CD14-positive monocyte (primary cell): ENCODE measurements at regions not wholly inside any gene's neighbourhood (a gene's known extent, or its start where the extent isn't known, plus 50 kb on each side); places are given as distances from the start of the nearest gene placed in this dataset.

ENCODE experiments used
- DNase-seq, 3 donors: peaks; one replicate each; pipeline ENCODE4 v3.0.0-alpha.2; 2011 to 2022
- H2AFZ ChIP-seq: 2 replicates; pipeline ENCODE4 v1.6.0; 2012; ENCODE audit warnings: mild to moderate bottlenecking, low read depth, low read length, inconsistent platforms; ENCODE audit not compliant: insufficient read depth, poor library complexity, severe bottlenecking
- H3K27ac ChIP-seq, 2 donors: 1 replicate in 1 of 2; 2 replicates in 1 of 2; pipeline ENCODE4 v1.5.1; 2012 to 2013; ENCODE audit warnings: low read length in 2 of 2, control low read depth in 1 of 2, inconsistent platforms in 1 of 2, low read depth in 1 of 2, mild to moderate bottlenecking in 1 of 2
- H3K27me3 ChIP-seq, 2 donors: one replicate each; pipeline versions ENCODE4 v1.6.0 to v1.6.1; 2011 to 2013; ENCODE audit warnings: low read length in 2 of 2; ENCODE audit not compliant: control insufficient read depth in 2 of 2, insufficient read depth in 2 of 2
- H3K36me3 ChIP-seq, 2 donors: replicated peaks in 1 of 2; 1 replicate in 1 of 2; 2 replicates in 1 of 2; pipeline versions ENCODE4 v1.5.1 to v1.6.1; 2012 to 2013; ENCODE audit warnings: low read length in 2 of 2, control low read depth in 1 of 2, inconsistent platforms in 1 of 2, mild to moderate bottlenecking in 1 of 2; ENCODE audit not compliant: insufficient read depth in 2 of 2, control insufficient read depth in 1 of 2
- H3K4me1 ChIP-seq, 2 donors: 1 replicate in 1 of 2; 2 replicates in 1 of 2; pipeline versions ENCODE4 v1.5.1 to v1.6.1; 2012 to 2013; ENCODE audit warnings: low read length in 2 of 2, control low read depth in 1 of 2, inconsistent platforms in 1 of 2, mild to moderate bottlenecking in 1 of 2, moderate library complexity in 1 of 2; ENCODE audit not compliant: insufficient read depth in 2 of 2, control insufficient read depth in 1 of 2
- H3K4me2 ChIP-seq: replicated peaks from 2 replicates; pipeline ENCODE3; 2012; ENCODE audit warnings: low read length, moderate library complexity, mild to moderate bottlenecking; ENCODE audit not compliant: poor library complexity, severe bottlenecking; ENCODE audit errors: extremely low read depth
- H3K4me3 ChIP-seq, 3 experiments: fragments of 200-600 bp in 1 of 3; sonication (generic) in 1 of 3; replicated peaks in 1 of 3; 1 replicate in 2 of 3; 2 replicates in 1 of 3; pipeline ENCODE4 v1.5.1; 2011 to 2013; ENCODE audit warnings: low read length in 3 of 3, mild to moderate bottlenecking in 3 of 3, control low read depth in 2 of 3, low read depth in 2 of 3, inconsistent platforms in 1 of 3, moderate library complexity in 1 of 3
- H3K79me2 ChIP-seq: 2 replicates; pipeline ENCODE4 v1.6.0; 2012; ENCODE audit warnings: mild to moderate bottlenecking, control low read depth, inconsistent platforms, low read length, moderate library complexity; ENCODE audit not compliant: insufficient read depth
- H3K9ac ChIP-seq: 2 replicates; pipeline ENCODE4 v1.6.0; 2017; ENCODE audit warnings: low read length, mild to moderate bottlenecking; ENCODE audit not compliant: insufficient read depth, poor library complexity, severe bottlenecking
- H3K9me3 ChIP-seq, 2 donors: replicated peaks in 1 of 2; 1 replicate in 1 of 2; 2 replicates in 1 of 2; pipeline versions ENCODE4 v1.5.1 to v1.6.1; 2012 to 2013; ENCODE audit warnings: low read length in 2 of 2, control low read depth in 1 of 2; ENCODE audit not compliant: control insufficient read depth in 1 of 2, insufficient read depth in 1 of 2
- H4K20me1 ChIP-seq: 2 replicates; pipeline ENCODE4 v1.6.0; 2012; ENCODE audit warnings: mild to moderate bottlenecking, low read length, control low read depth, moderate library complexity; ENCODE audit not compliant: insufficient read depth
- H3K27ac Mint-ChIP-seq, 7 donors: one replicate each; pipeline ENCODE4 v1.8.0; 2020; ENCODE audit warnings: mild to moderate bottlenecking in 7 of 7, mixed read lengths in 7 of 7, moderate library complexity in 6 of 7, inconsistent platforms in 2 of 7
- H3K27me3 Mint-ChIP-seq, 3 donors: one replicate each; pipeline ENCODE4 v1.8.0; 2021 to 2022; ENCODE audit warnings: low read depth in 3 of 3, mild to moderate bottlenecking in 3 of 3, mixed read lengths in 3 of 3, moderate library complexity in 3 of 3, inconsistent platforms in 1 of 3
- H3K36me3 Mint-ChIP-seq, 2 donors: one replicate each; pipeline ENCODE4 v1.8.0; 2020; ENCODE audit warnings: mixed read lengths in 2 of 2, inconsistent platforms in 1 of 2, mild to moderate bottlenecking in 1 of 2
- H3K4me1 Mint-ChIP-seq: one replicate; pipeline ENCODE4 v1.8.0; 2020; ENCODE audit warnings: mild to moderate bottlenecking, mixed read lengths
- H3K4me3 Mint-ChIP-seq, 2 donors: one replicate each; pipeline ENCODE4 v1.8.0; 2020; ENCODE audit warnings: mild to moderate bottlenecking in 2 of 2, mixed read lengths in 2 of 2, moderate library complexity in 1 of 2
- H3K9me3 Mint-ChIP-seq, 7 donors: one replicate each; pipeline ENCODE4 v1.8.0; 2020 to 2022; ENCODE audit warnings: mixed read lengths in 7 of 7, mild to moderate bottlenecking in 6 of 7, moderate library complexity in 6 of 7, inconsistent platforms in 2 of 7
- CTCF ChIP-seq: fragments of 200-600 bp; IDR thresholded peaks from one replicate; pipeline ENCODE4 v1.8.0; 2022; ENCODE audit warnings: antibody characterized with exemption, mild to moderate bottlenecking
- WGBS: methylation state at CpG from one replicate; pipeline ENCODE4 v1.1.5; 2013; ENCODE audit warnings: missing lambda C conversion rate; ENCODE audit not compliant: insufficient coverage; 5-methylcytosine and 5-hydroxymethylcytosine counted together
- intact Hi-C, 2 donors: fragments of 100-400 bp; cut with micrococcal nuclease; formaldehyde crosslinking; loops; one replicate each; pipeline versions ENCODE4 v1.15.0 to v1.15.1; 2023

GRCh38 chr4:156052116-156052515, 98.5 kb upstream of the CTSO start:
- H3K4me3 ChIP-seq = no peak overlapping the region
- H3K27me3 ChIP-seq = no peaks in the 10 kb centered on the region
- no peak overlapping the region for H3K4me2 ChIP-seq
- no peak overlapping the region for H3K9ac ChIP-seq
- intact Hi-C loops = no loop called here
- Mint-ChIP-seq H3K4me1 (no peaks in the 10 kb centered on the region), H3K27ac (no peak overlapping the region), H3K9me3 (peaks cover 0 to 3% (median 0%) of the 10 kb centered on the region in 7 donors), H3K36me3 (no peaks in the 10 kb centered on the region), H3K4me3 (no peak overlapping the region), H3K27me3 (peaks cover 0 to 4% (median 0%) of the 10 kb centered on the region in 3 donors)
- DNase-seq = no peak
- H2AFZ ChIP-seq = no peak overlapping the region
- WGBS = no CpG with 5 or more reads among the region's 2 CpGs
- no peaks in the 10 kb centered on the region for H3K4me1 ChIP-seq
- H3K36me3 ChIP-seq = no peaks in the 10 kb centered on the region
- H4K20me1 ChIP-seq = no peaks in the 10 kb centered on the region
- H3K9me3 ChIP-seq = no peaks in the 10 kb centered on the region
- H3K79me2 ChIP-seq = no peaks in the 10 kb centered on the region
- no peak overlapping the region for H3K27ac ChIP-seq
- TF ChIP-seq CTCF = no peak

- Histone ChIP-seq H4K20me1 (no peaks in the 10 kb centered on the region), H2AFZ (no peak overlapping the region), H3K4me2 (no peak overlapping the region), H3K36me3 (no peaks in the 10 kb centered on the region), H3K9me3 (no peaks in the 10 kb centered on the region), H3K4me3 (no peak overlapping the region), H3K79me2 (no peaks in the 10 kb centered on the region), H3K4me1 (no peaks in the 10 kb centered on the region), H3K27ac (no peak overlapping the region), H3K9ac (no peak overlapping the region), H3K27me3 (no peaks in the 10 kb centered on the region)
- no peak overlapping the region for H3K4me3 Mint-ChIP-seq
- DNase-seq = no peak
- H3K36me3 Mint-ChIP-seq = no peaks in the 10 kb centered on the region
- WGBS = 92% methylated on average over 4 of the region's 4 CpGs
- no peak for TF ChIP-seq CTCF
- intact Hi-C loops = no loop called here
- peak overlapping the region in 2 of 7 donors; percentile 22 to 42 for H3K27ac Mint-ChIP-seq
- H3K27me3 Mint-ChIP-seq = no peaks in the 10 kb centered on the region
- H3K9me3 Mint-ChIP-seq = peaks cover 0 to 3% (median 2%) of the 10 kb centered on the region in 7 donors
- no peaks in the 10 kb centered on the region for H3K4me1 Mint-ChIP-seq
Measured at GRCh38 chr4:156038772-156039171, 85.1 kb upstream of the CTSO start.
